ENCODE measurements at regions not wholly inside any gene's neighbourhood (a gene's known extent, or its start where the extent isn't known, plus 50 kb on each side); places are given as distances from the start of the nearest gene placed in this dataset.
"Not testable (repeated sequence)": the region's sequence is repeated elsewhere in the genome, so short reads cannot be mapped to it uniquely, and the experiment has no call there.

DNA sequence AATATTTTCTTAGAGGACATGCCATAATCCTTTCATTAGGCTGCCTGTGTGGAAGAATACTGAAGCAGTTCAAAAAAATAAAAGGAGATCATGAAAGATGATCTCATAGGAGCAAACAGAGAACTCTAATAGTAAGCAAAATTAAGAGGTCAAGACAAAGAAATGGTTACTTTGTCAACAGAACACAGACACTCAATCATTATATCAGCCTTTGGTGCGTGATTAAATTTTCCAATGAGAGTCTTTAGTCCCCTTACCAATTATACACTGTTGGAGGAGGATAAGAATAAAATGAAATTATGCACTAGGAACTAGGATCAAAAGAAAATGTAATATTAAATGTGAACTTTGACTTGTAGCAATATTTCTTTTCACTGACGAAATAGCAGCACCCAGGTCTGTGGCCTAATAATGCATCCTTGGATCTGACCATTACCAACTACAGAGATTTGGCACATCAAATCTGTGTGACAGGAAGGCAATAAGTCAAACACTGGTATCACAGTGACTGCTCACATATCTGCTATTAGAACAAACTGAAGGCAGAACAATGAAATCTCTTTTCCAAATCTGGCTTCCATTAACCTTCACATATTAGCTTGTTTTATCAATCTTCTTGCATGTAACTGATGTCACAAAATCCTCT is 1812.9 kb downstream of the PLA2G4A start:
- Histone ChIP-seq H3K9me3 (ENCODE audit: control insufficient read depth in 2 of 3, insufficient read depth in 1 of 3, low read length in 3 of 3) (no peaks in the 10 kb centered on the region), H3K4me3 (ENCODE audit: low read length in 3 of 3) (no peak overlapping the region), H3K27me3 (ENCODE audit: control insufficient read depth, insufficient read depth, low read length) (no peaks in the 10 kb centered on the region), H3K9ac (ENCODE audit: low read length in 3 of 3) (no peak overlapping the region), H3K36me3 (ENCODE audit: control insufficient read depth in 2 of 3, insufficient read depth in 3 of 3, low read length in 3 of 3) (no peaks in the 10 kb centered on the region), H3K4me1 (ENCODE audit: control insufficient read depth in 2 of 3, insufficient read depth in 2 of 3, low read depth in 1 of 3, low read length in 3 of 3) (no peaks in the 10 kb centered on the region), H3K27ac (ENCODE audit: low read depth in 2 of 2, low read length in 2 of 2) (no peak overlapping the region)
- TF ChIP-seq CTCF (IDR thresholded peaks at IDR 0.05; ENCODE audit: borderline replicate concordance, extremely low read depth, insufficient read depth) = no peak
- intact Hi-C loops (cut with DNase I) = no loop called here
- FAIRE-seq (no peak), DNase-seq (no peak)

DNA sequence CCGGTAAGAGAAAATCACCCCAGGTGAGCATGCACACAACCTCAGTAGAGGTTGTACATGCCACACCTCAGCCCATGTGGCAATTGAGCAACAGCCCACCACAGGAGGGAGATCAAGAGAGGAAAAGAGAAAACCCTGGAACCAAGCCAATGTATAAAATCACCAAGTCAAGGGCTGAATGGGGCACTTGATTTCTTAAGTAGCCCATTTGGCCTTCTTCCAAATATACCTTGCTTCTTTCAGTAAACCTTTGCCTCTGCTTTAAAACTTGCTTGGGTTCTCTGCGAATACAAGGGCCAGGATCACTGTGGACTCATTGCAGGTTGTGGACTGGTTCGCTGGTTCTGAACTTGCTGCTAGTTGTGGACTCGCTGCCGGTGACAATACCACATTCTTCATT is 1814.0 kb downstream of the PLA2G4A start:
- Histone ChIP-seq H3K36me3 (ENCODE audit: control insufficient read depth in 2 of 3, insufficient read depth in 3 of 3, low read length in 3 of 3) (no peaks in the 10 kb centered on the region), H3K4me1 (ENCODE audit: control insufficient read depth in 2 of 3, insufficient read depth in 2 of 3, low read depth in 1 of 3, low read length in 3 of 3) (no peaks in the 10 kb centered on the region), H3K9me3 (ENCODE audit: control insufficient read depth in 2 of 3, insufficient read depth in 1 of 3, low read length in 3 of 3) (no peaks in the 10 kb centered on the region), H3K27ac (ENCODE audit: low read depth in 2 of 2, low read length in 2 of 2) (no peak overlapping the region), H3K27me3 (ENCODE audit: control insufficient read depth, insufficient read depth, low read length) (no peaks in the 10 kb centered on the region), H3K9ac (ENCODE audit: low read length in 3 of 3) (no peak overlapping the region), H3K4me3 (ENCODE audit: low read length in 3 of 3) (no peak overlapping the region)
- DNase-seq (no peak), FAIRE-seq (no peak)
- intact Hi-C loops (cut with DNase I) = no loop called here
- no peak for TF ChIP-seq CTCF (IDR thresholded peaks at IDR 0.05; ENCODE audit: borderline replicate concordance, extremely low read depth, insufficient read depth)

DNA sequence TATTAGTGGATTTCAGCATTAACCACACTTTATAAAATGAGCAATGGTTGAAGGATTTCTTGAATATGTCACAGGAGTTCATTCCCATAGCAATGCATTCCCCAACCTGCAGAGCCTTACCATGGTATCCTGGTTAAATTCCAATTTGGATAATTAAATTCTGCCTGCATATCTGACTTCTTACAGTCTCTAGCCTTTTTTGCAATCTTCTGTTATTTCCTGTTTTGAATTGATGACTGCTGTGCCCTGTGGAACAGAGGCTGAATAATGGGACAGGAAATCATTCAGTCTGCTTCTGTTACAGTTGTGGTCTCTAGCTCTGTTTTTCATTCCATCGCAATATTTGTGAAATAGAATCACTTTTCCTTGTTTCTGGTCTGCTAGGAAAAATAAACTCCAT is 1823.9 kb downstream of the PLA2G4A start:
- Histone ChIP-seq H3K27me3 (ENCODE audit: control insufficient read depth, insufficient read depth, low read length) (no peaks in the 10 kb centered on the region), H3K27ac (ENCODE audit: low read depth in 2 of 2, low read length in 2 of 2) (no peak overlapping the region), H3K9ac (ENCODE audit: low read length in 3 of 3) (no peak overlapping the region), H3K36me3 (ENCODE audit: control insufficient read depth in 2 of 3, insufficient read depth in 3 of 3, low read length in 3 of 3) (no peaks in the 10 kb centered on the region), H3K4me3 (ENCODE audit: low read length in 3 of 3) (no peak overlapping the region), H3K4me1 (ENCODE audit: control insufficient read depth in 2 of 3, insufficient read depth in 2 of 3, low read depth in 1 of 3, low read length in 3 of 3) (no peaks in the 10 kb centered on the region), H3K9me3 (ENCODE audit: control insufficient read depth in 2 of 3, insufficient read depth in 1 of 3, low read length in 3 of 3) (no peaks in the 10 kb centered on the region)
- FAIRE-seq (no peak), DNase-seq (no peak)
- no peak for TF ChIP-seq CTCF (IDR thresholded peaks at IDR 0.05; ENCODE audit: borderline replicate concordance, extremely low read depth, insufficient read depth)
- intact Hi-C loops (cut with DNase I) = no loop called here

DNA sequence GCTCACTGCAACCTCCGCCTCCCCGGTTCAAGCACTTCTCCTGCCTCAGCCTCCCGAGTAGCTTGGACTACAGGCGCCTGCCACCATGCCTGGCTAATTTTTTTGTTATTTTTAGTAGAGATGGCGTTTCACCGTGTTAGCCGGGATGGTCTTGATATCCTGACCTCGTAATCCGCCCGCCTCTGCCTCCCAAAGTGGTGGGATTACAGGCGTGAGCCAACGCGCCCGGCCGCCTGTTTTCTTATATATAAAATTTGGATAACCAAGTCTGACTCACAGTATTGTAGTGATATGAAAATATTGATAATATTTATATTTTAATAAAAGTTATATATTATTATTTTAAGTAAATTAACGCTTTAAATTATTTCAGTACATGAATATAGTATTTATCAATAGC is 1821.7 kb downstream of the BRINP3 start:
- H3K4me1 ChIP-seq (ENCODE audit: control insufficient read depth in 2 of 3, insufficient read depth in 2 of 3, low read depth in 1 of 3, low read length in 3 of 3); intact Hi-C loops (cut with DNase I); DNase-seq; H3K9me3 ChIP-seq (ENCODE audit: control insufficient read depth in 2 of 3, insufficient read depth in 1 of 3, low read length in 3 of 3); H3K27ac ChIP-seq (ENCODE audit: low read depth in 2 of 2, low read length in 2 of 2); FAIRE-seq; H3K27me3 ChIP-seq (ENCODE audit: control insufficient read depth, insufficient read depth, low read length); H3K9ac ChIP-seq (ENCODE audit: low read length in 3 of 3); H3K4me3 ChIP-seq (ENCODE audit: low read length in 3 of 3); H3K36me3 ChIP-seq (ENCODE audit: control insufficient read depth in 2 of 3, insufficient read depth in 3 of 3, low read length in 3 of 3): not testable (repeated sequence)
